ENCODE measurements at regions not wholly inside any gene's neighbourhood (a gene's known extent, or its start where the extent isn't known, plus 50 kb on each side); places are given as distances from the start of the nearest gene placed in this dataset.
A peak's percentile ranks its signal among the peaks of the same experiment; 100 is the strongest.

DNA sequence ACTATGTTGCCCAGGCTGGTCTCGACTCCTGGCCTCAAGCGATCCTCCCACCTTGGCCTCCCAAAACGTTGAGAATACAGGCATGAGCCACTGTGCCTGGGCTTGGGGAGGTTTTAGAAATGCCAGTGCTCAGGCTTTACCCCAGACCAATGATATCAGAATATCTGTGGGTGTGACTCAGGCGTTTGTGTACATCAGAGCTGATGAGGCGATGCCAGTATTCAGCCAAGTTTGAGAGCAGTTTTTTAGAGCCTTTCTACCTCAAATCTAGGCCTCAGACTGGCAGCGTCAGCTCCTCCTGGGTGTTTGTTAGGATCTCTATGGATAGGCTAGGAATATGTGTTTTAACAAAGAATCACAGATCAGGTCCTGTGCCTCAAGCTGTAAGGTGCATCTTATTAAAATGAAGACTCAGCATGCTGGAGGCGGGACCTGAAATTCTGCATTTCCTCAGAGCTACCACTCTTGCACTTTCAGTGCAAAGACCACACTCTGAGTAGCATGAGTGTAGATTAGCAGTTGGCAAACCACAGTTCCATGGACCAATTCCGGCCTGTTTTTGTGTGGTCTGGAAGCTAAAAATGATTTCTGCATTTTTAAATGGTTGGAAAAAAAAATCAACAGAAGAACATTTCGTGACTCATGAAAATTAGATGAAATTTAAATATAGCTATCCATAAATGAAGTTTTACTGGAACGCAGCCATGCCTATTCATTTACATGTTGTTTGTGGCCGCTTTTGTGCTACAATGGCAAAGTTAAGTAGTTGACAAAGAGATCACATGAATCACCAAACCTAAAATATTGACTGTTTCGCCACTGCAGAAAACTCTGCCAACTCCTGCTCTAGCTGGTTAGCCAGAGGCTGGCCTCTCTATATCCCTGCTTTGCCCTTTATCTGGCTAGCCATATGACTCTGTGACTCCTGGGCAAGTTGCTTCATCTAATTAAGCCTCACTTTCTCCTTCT is 92.2 kb downstream of the KLF4 start:
- H3K9me3 ChIP-seq, result no peaks in the 10 kb centered on the region
- H3K36me3 ChIP-seq (ENCODE audit: insufficient read depth in 1 of 2, low read depth in 1 of 2), result no peaks in the 10 kb centered on the region
- TF ChIP-seq, protein P1, sequence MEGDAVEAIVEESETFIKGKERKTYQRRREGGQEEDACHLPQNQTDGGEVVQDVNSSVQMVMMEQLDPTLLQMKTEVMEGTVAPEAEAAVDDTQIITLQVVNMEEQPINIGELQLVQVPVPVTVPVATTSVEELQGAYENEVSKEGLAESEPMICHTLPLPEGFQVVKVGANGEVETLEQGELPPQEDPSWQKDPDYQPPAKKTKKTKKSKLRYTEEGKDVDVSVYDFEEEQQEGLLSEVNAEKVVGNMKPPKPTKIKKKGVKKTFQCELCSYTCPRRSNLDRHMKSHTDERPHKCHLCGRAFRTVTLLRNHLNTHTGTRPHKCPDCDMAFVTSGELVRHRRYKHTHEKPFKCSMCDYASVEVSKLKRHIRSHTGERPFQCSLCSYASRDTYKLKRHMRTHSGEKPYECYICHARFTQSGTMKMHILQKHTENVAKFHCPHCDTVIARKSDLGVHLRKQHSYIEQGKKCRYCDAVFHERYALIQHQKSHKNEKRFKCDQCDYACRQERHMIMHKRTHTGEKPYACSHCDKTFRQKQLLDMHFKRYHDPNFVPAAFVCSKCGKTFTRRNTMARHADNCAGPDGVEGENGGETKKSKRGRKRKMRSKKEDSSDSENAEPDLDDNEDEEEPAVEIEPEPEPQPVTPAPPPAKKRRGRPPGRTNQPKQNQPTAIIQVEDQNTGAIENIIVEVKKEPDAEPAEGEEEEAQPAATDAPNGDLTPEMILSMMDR (IDR thresholded peaks at IDR 0.05), result no peak
- WGBS, 3 donors, result 74 to 87% (median 78%) methylated on average over 12 of the region's 12 CpGs
- DNase-seq (no peak), ATAC-seq (peak in 3 of 4 donors; percentile 44 to 80 (median 64))
- no peak overlapping the region for H3K4me3 ChIP-seq
- intact Hi-C loops (cut with DNase I), result no loop called here
- peaks cover 0 to 4% (median 0%) of the 10 kb centered on the region in 3 donors for H3K27me3 ChIP-seq (ENCODE audit: insufficient read depth in 3 of 3, low read length in 2 of 3)
- no peak overlapping the region for H3K27ac ChIP-seq
- no peaks in the 10 kb centered on the region for H3K4me1 ChIP-seq

DNA sequence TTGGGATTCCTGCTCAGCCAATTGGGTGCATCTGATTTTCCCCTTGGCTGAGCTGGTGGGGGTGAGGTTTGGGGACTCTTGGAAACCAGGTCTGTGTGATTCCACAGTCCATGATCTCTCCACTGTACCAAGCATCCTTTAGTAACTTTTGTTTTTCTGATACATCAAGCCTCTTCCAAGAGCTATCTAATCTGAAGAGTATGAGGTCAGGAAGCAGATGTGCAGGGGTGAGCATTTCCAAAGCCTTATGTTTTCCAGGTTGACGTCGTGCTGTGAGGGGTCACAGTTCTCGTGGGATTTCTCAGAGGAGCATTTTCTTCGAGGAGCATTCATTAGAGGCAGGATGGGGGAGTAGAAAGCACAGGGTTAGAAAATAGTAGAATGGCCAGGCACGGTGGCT is 95.3 kb downstream of the KLF4 start:
- Histone ChIP-seq H3K27me3 (ENCODE audit: insufficient read depth in 3 of 3, low read length in 2 of 3) (no peaks in the 10 kb centered on the region), H3K4me3 (no peak overlapping the region), H3K4me1 (peaks cover 6% of the 10 kb centered on the region), H3K36me3 (ENCODE audit: insufficient read depth in 1 of 2, low read depth in 1 of 2) (no peaks in the 10 kb centered on the region), H3K9me3 (no peaks in the 10 kb centered on the region), H3K27ac (no peak overlapping the region)
- DNase-seq, result peak in 1 of 2 donors; percentile 54
- intact Hi-C loops (cut with DNase I), result no loop called here
- TF ChIP-seq, protein P1 (IDR thresholded peaks at IDR 0.05), result no peak
- ATAC-seq, result peak in 1 of 4 donors; percentile 29
- WGBS, 3 donors, result 38 to 42% (median 42%) methylated on average over 5 of the region's 5 CpGs

DNA sequence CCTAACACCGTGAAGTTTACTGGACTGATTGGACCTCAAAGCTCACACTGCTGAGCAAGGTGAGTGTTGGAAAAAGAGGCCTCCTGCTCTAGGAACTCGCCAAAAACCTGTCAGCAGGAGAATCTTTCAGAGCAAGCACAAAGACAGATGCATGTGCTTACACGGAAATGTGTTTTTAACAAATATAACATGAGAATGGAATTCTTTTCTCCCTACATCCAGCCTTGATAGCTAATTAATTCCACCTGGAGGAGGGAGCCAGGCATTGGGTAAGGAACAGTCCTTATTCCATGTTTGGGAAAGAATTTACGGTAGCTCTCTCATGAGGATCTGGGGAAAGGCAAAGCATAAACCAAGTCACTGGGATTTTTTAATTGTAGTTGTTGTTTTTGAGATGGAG is 98.8 kb downstream of the KLF4 start:
- Histone ChIP-seq H3K9me3 (no peaks in the 10 kb centered on the region), H3K4me1 (peaks cover 27% of the 10 kb centered on the region), H3K27me3 (ENCODE audit: insufficient read depth in 3 of 3, low read length in 2 of 3) (no peaks in the 10 kb centered on the region), H3K27ac (no peak overlapping the region), H3K36me3 (ENCODE audit: insufficient read depth in 1 of 2, low read depth in 1 of 2) (no peaks in the 10 kb centered on the region), H3K4me3 (no peak overlapping the region)
- ATAC-seq (no peak), DNase-seq (no peak)
- intact Hi-C loops (cut with DNase I), result no loop called here
- WGBS, 3 donors, result 80 to 81% (median 80%) methylated on average over 4 of the region's 4 CpGs
- TF ChIP-seq, protein P1 (IDR thresholded peaks at IDR 0.05), result no peak

DNA sequence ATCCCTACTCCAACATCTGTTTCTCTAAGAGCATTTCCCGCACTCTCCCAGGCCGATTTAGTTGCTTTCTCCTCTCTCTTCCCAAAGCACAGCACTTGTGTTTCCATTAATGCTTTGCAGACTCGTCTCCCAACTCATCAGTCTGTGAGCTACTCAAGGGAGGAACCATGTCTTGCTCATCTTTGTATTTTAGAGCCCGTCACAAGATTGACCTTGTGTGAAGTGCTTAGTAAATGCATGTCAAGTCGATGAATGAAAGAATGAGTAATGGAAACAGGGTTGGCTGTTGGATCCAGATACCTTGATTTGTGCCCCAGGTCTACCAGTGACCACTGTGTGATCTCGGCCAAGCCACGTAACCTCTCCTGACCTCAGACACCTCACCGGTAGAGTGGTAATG is 99.3 kb downstream of the KLF4 start:
- no peaks in the 10 kb centered on the region for H3K36me3 ChIP-seq (ENCODE audit: insufficient read depth in 1 of 2, low read depth in 1 of 2)
- H3K27me3 ChIP-seq (ENCODE audit: insufficient read depth in 3 of 3, low read length in 2 of 3), result no peaks in the 10 kb centered on the region
- H3K4me1 ChIP-seq, result peaks cover 29% of the 10 kb centered on the region
- TF ChIP-seq, protein P1 (IDR thresholded peaks at IDR 0.05), result no peak
- WGBS, 3 donors, result 78 to 91% (median 85%) methylated on average over 8 of the region's 8 CpGs
- peak overlapping the region; percentile 37 for H3K27ac ChIP-seq
- ATAC-seq, result no peak
- intact Hi-C loops (cut with DNase I), result no loop called here
- no peak for DNase-seq
- H3K4me3 ChIP-seq, result no peak overlapping the region
- no peaks in the 10 kb centered on the region for H3K9me3 ChIP-seq

All from psoas muscle (tissue), 7 donors.